ENCODE measurements at regions not wholly inside any gene's neighbourhood (a gene's known extent, or its start where the extent isn't known, plus 50 kb on each side); places are given as distances from the start of the nearest gene placed in this dataset.

GRCh38 chr1:88286716-88287115 is 397.4 kb upstream of the PKN2 start:
- TF ChIP-seq POLR2A (IDR thresholded peaks at IDR 0.05) (no peak), CTCF (IDR thresholded peaks at IDR 0.05) (no peak)
